Fibroblast of gingiva (primary cell): ENCODE measurements at regions not wholly inside any gene's neighbourhood (a gene's known extent, or its start where the extent isn't known, plus 50 kb on each side); places are given as distances from the start of the nearest gene placed in this dataset.

Source experiments
- DNase-seq: peaks from one replicate; pipeline ENCODE4 v3.0.0-alpha.2; 2011; ENCODE audit warnings: low read depth

- peak; percentile 7 for DNase-seq
Observed at GRCh38 chr4:38601244-38601915, 62.6 kb upstream of the KLF3 start.

GRCh38 chr4:38601916-38602291 is 62.1 kb upstream of the KLF3 start:
- no peak for DNase-seq

GRCh38 chr4:38603652-38604051 is 60.3 kb upstream of the KLF3 start:
- DNase-seq = no peak

DNA sequence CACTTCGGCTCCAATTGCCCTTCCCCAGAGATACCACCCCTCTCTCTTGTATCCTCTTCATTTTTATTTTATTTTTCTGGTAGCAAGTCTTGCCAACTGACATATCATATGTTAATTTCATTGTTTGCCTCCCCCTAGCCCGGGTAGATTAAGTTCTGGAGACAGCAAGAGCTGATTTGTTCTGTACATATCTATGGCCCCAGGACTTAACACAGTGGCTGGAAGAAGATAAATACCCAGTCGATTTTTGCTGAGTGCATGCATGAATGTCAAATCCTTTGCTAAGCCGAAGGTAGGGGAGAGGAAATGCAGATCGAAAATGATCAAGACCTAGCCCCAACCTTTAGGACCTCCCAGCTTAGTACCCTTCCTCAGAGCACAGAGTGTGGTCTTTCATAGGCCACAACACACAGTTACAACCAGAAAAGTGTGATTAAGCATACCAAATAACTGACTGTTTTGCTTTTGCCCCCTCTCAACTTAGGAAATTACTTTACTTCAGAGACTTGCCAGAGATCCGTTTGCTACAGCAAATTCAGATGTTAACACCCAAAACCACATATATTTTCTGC is 58.7 kb upstream of the KLF3 start:
- no peak for DNase-seq

- no peak for DNase-seq
Observed at GRCh38 chr4:38605753-38606586, 58.0 kb upstream of the KLF3 start.

- DNase-seq = no peak
Observed at GRCh38 chr4:38606587-38606905, 57.5 kb upstream of the KLF3 start.

GRCh38 chr4:38609614-38610013 is 54.4 kb upstream of the KLF3 start:
- DNase-seq = no peak

GRCh38 chr4:38610521-38610920 is 53.5 kb upstream of the KLF3 start:
- DNase-seq = no peak

- DNase-seq = no peak
Observed at GRCh38 chr4:38610966-38611431, 53.0 kb upstream of the KLF3 start.

DNA sequence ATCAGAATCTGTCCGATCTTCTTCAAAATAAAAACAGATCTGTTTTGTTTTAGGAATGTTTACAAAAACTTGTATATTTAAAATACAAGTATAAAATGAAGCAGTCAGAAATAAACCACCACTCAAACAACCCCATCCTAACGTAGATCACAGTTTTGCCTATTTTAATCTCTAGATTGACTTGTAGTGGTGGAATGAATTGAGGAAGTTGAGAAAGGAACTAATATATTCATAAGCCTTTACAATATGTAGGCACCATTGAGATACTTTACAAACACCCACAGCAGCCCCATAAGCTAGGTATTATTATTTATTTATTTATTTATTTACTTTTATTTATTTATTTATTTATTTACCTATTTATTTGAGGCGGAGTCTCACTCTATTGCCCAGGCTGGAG is 52.3 kb upstream of the KLF3 start:
- no peak for DNase-seq

GRCh38 chr4:38612646-38613414 is 51.2 kb upstream of the KLF3 start:
- DNase-seq = no peak
